GM12873 (cell line): ENCODE measurements at regions not wholly inside any gene's neighbourhood (a gene's known extent, or its start where the extent isn't known, plus 50 kb on each side); places are given as distances from the start of the nearest gene placed in this dataset.

Experiments
- TF ChIP-seq, protein P1 (sequence below): IDR thresholded peaks from 2 replicates; pipeline ENCODE4 v1.5.1; 2012; ENCODE audit warnings: low read depth, mild to moderate bottlenecking, moderate library complexity, low read length, control low read depth; ENCODE audit not compliant: insufficient read depth; ENCODE audit errors: missing control alignments

DNA sequence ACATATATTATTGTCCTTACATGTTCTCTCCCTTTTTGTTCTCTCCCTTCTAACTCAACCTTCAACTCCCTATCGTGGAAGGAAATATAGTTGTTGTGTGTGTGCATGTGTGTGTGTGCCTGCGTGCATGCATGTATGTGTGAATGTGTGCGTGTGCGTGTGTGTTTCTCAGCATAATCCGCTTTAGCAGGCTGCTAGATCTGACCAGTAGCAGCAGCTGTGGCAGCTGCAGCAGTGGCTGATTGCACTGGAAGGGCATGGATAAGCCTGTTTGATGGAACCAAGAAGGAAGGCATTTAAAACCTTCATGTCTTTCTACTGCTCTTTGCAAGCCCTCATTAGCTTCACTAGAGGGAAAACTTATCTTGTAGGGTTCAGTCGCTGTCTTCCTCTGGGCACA, 65.6 kb upstream of the IRF2BP2 start:
- TF ChIP-seq, protein P1, sequence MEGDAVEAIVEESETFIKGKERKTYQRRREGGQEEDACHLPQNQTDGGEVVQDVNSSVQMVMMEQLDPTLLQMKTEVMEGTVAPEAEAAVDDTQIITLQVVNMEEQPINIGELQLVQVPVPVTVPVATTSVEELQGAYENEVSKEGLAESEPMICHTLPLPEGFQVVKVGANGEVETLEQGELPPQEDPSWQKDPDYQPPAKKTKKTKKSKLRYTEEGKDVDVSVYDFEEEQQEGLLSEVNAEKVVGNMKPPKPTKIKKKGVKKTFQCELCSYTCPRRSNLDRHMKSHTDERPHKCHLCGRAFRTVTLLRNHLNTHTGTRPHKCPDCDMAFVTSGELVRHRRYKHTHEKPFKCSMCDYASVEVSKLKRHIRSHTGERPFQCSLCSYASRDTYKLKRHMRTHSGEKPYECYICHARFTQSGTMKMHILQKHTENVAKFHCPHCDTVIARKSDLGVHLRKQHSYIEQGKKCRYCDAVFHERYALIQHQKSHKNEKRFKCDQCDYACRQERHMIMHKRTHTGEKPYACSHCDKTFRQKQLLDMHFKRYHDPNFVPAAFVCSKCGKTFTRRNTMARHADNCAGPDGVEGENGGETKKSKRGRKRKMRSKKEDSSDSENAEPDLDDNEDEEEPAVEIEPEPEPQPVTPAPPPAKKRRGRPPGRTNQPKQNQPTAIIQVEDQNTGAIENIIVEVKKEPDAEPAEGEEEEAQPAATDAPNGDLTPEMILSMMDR, result no peak

DNA sequence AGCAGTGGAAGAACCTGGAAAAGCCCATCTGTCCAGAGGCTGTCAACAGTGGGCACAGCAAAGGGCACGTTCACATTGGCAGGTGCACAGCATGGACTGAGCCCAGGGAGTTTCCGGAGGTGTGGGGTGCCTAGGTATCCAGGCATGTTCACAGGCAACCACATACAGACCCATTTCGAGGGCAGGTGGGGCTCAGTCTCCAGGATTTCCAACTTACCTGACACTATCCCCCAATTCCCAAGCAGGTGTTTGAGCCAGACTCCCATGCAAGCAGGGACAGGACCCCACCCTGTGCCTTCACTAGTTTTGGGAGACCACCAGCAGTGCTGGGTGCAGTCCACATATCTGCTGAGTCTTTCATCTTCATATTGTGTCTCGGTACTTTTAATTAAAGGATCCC, 65.0 kb upstream of the IRF2BP2 start:
- TF ChIP-seq, protein P1, result no peak

DNA sequence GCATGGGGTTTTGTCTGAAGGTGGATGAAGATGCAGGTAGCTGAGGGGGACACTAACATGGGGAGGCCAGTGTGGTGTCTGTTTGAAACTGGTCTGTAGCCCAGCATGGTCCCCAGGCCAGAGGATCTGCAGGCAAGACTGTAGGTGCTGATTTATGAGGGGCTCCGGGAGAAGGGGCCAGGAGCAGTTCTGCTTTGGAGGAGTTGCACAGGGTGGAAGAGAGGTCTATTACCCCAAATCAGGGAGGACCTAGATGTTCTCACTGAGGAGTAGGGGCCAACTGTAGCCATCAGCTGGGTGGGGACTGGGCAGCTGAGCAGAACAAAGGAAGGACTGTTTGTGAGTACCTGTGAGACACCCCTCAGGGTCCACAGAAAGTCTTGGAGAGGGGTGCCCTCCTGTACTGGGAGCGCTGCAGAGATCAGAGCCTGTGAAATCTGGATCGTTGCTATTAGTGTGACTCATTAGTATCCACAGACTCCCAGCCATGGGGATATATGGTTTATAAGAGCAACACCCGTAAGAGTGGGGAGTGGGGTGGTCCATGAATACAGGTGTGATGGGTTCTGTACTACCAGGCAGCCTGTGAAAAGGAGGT, 64.3 kb upstream of the IRF2BP2 start:
- TF ChIP-seq, protein P1, result no peak

DNA sequence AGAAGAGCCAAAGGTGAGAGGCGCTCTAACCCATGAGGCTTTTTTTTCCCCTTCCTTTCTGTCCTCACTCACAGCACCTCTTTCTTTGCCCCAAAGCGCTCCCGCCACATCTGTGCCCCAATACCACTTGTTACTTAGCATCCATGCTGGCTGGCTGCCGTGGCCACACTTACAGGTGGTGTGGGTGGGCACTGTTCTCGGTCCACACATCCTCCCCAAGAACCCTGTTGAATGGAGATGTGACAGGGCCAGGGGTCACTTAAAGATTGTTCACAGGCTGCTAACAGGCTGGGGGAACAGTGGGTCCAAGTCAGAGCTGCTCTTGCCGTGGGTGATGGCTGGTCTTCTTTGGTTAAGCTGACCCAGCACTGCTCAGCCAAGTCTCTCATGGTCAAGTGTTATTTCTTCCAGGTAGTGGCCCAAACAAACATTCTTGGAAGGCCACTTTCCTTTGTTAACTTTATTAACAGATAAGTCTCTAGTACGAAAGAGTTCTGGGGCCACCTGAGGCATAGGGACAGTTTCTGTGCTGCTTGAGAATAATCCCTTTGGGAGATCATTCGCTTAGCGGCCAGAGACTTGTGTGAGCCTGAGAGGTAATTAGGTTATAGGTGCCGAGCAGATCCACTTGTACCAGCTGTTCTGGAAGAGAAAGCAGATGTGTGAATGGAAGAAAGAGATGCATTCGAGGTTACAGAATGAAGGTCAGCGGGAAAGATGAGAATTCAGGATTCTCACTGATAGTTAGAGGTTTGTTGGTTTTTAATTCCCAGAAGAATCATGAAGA, 62.6 kb upstream of the IRF2BP2 start:
- TF ChIP-seq, protein P1, result no peak

DNA sequence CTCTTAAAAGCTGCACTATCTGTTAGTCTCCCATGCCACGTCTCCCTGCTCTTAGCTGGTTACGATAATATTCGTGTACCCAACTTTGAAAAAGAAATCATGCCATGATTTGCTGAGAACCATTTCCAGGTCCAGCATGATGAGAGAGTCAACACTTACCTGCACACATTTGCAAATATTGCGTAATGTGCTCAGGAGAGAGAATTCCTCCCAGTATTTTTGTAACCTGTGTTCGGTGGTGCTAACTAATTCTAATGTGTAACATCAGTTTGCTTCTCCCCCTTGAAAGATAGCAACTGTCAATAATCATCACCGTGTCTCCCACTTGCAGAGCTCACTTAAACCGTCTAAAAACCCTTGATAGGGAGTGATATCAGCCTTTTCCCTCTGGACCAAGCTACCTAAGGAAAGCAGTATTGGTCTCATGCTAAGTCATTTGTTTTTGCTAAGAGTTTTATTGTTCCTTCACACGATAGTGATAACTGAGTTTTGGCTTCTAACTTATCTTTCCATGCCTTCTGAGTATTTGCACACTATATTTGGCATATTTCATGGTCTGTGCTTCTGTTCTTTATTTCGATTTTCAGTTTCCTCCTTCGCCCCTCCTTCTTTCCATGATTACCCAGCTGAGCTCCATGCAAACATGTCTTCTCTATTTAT, 61.1 kb upstream of the IRF2BP2 start:
- TF ChIP-seq, protein P1, result no peak

DNA sequence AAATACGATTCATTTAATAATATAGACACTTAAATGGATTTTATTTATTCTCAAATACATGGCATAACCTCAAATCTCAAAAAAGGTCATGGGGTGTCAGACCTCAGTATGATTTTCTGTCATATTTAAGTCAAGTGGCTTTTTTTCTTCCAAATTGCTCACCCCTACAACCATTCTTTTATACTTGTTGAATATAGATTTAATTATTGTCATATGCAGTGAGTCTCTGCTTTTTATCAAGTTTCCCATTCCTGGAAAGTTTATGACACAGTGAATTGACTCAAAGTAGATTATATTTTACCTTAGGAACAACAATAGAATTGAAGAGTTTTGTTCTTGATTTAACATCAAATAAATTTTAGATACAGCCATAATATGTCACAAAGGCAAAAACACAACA, 59.5 kb upstream of the IRF2BP2 start:
- TF ChIP-seq, protein P1, result no peak

DNA sequence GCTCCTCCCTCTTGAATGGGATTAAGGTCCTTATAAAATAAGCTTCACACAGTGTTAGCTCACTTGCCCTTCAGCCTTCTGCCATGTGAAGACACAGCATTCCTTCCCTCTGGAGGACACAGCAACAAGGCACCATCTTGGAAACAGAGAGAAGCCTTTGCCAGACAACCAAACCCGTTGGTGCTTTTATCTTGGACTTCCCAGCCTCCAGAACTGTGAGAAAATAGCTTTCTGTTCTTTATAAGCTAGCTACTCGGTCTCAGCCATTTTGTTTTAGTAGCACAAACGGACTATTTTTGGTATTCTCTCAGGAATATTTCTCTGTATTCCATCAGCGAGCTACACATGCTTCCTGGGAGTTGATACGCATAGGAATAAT, 58.6 kb upstream of the IRF2BP2 start:
- TF ChIP-seq, protein P1, result no peak
